Mononuclear cell (primary cell): ENCODE measurements at regions not wholly inside any gene's neighbourhood (a gene's known extent, or its start where the extent isn't known, plus 50 kb on each side); places are given as distances from the start of the nearest gene placed in this dataset.

Experiments used
- H3K27me3 ChIP-seq: 2 replicates; pipeline ENCODE4 v1.6.0; 2011; ENCODE audit warnings: low read length, control low read depth; ENCODE audit not compliant: insufficient read depth
- H3K4me1 ChIP-seq: 2 replicates; pipeline ENCODE4 v1.5.1; 2011; ENCODE audit warnings: mild to moderate bottlenecking, low read length, control low read depth; ENCODE audit not compliant: insufficient read depth
- H3K4me3 ChIP-seq: 2 replicates; pipeline ENCODE4 v1.5.1; 2011; ENCODE audit warnings: mild to moderate bottlenecking, low read length, moderate library complexity
- H3K9me3 ChIP-seq: 2 replicates; pipeline ENCODE4 v1.5.1; 2011; ENCODE audit warnings: low read depth, mild to moderate bottlenecking, control low read depth, low read length

GRCh38 chr3:147620906-147621305 lies 211.7 kb downstream of the ZIC1 start:
- H3K4me1 ChIP-seq: no peaks in the 10 kb centered on the region
- H3K27me3 ChIP-seq: no peaks in the 10 kb centered on the region
- H3K4me3 ChIP-seq: no peak overlapping the region
- no peaks in the 10 kb centered on the region for H3K9me3 ChIP-seq

GRCh38 chr3:147630921-147631415 lies 221.8 kb downstream of the ZIC1 start:
- H3K4me1 ChIP-seq: no peaks in the 10 kb centered on the region
- H3K4me3 ChIP-seq: no peak overlapping the region
- no peaks in the 10 kb centered on the region for H3K9me3 ChIP-seq
- no peaks in the 10 kb centered on the region for H3K27me3 ChIP-seq

- H3K4me1 ChIP-seq: no peaks in the 10 kb centered on the region
- peaks cover 12% of the 10 kb centered on the region for H3K9me3 ChIP-seq
- H3K27me3 ChIP-seq: no peaks in the 10 kb centered on the region
- no peak overlapping the region for H3K4me3 ChIP-seq
Observed at GRCh38 chr3:147640781-147641180, 231.6 kb downstream of the ZIC1 start.

GRCh38 chr3:147645761-147646160 lies 236.6 kb downstream of the ZIC1 start:
- H3K4me1 ChIP-seq: no peaks in the 10 kb centered on the region
- H3K27me3 ChIP-seq: no peaks in the 10 kb centered on the region
- no peak overlapping the region for H3K4me3 ChIP-seq
- H3K9me3 ChIP-seq: no peaks in the 10 kb centered on the region

- Histone ChIP-seq H3K9me3 (no peaks in the 10 kb centered on the region), H3K27me3 (no peaks in the 10 kb centered on the region), H3K4me3 (no peak overlapping the region), H3K4me1 (no peaks in the 10 kb centered on the region)
Observed at GRCh38 chr3:147649475-147649874, 240.3 kb downstream of the ZIC1 start.

- H3K27me3 ChIP-seq: no peaks in the 10 kb centered on the region
- H3K4me1 ChIP-seq: no peaks in the 10 kb centered on the region
- H3K4me3 ChIP-seq: no peak overlapping the region
- no peaks in the 10 kb centered on the region for H3K9me3 ChIP-seq
Observed at GRCh38 chr3:147651107-147651778, 242.1 kb downstream of the ZIC1 start.

- Histone ChIP-seq H3K9me3 (no peaks in the 10 kb centered on the region), H3K4me3 (no peak overlapping the region), H3K27me3 (no peaks in the 10 kb centered on the region), H3K4me1 (no peaks in the 10 kb centered on the region)
Observed at GRCh38 chr3:147652651-147653366, 243.6 kb downstream of the ZIC1 start.

- no peak overlapping the region for H3K4me3 ChIP-seq
- no peaks in the 10 kb centered on the region for H3K4me1 ChIP-seq
- no peaks in the 10 kb centered on the region for H3K27me3 ChIP-seq
- H3K9me3 ChIP-seq: no peaks in the 10 kb centered on the region
Observed at GRCh38 chr3:147653367-147653923, 244.3 kb downstream of the ZIC1 start.

GRCh38 chr3:147654827-147655226 lies 245.7 kb downstream of the ZIC1 start:
- no peaks in the 10 kb centered on the region for H3K9me3 ChIP-seq
- H3K27me3 ChIP-seq: no peaks in the 10 kb centered on the region
- H3K4me1 ChIP-seq: no peaks in the 10 kb centered on the region
- H3K4me3 ChIP-seq: no peak overlapping the region

- no peaks in the 10 kb centered on the region for H3K4me1 ChIP-seq
- no peak overlapping the region for H3K4me3 ChIP-seq
- H3K27me3 ChIP-seq: no peaks in the 10 kb centered on the region
- H3K9me3 ChIP-seq: no peaks in the 10 kb centered on the region
Observed at GRCh38 chr3:147655236-147655635, 246.1 kb downstream of the ZIC1 start.

- no peaks in the 10 kb centered on the region for H3K4me1 ChIP-seq
- no peaks in the 10 kb centered on the region for H3K9me3 ChIP-seq
- no peak overlapping the region for H3K4me3 ChIP-seq
- no peaks in the 10 kb centered on the region for H3K27me3 ChIP-seq
Observed at GRCh38 chr3:147656023-147656422, 246.9 kb downstream of the ZIC1 start.

GRCh38 chr3:147661916-147662315 lies 252.8 kb downstream of the ZIC1 start:
- H3K27me3 ChIP-seq: no peaks in the 10 kb centered on the region
- H3K4me1 ChIP-seq: no peaks in the 10 kb centered on the region

GRCh38 chr3:147662705-147663104 lies 253.5 kb downstream of the ZIC1 start:
- H3K4me1 ChIP-seq: no peaks in the 10 kb centered on the region
- H3K27me3 ChIP-seq: no peaks in the 10 kb centered on the region
- no peak overlapping the region for H3K4me3 ChIP-seq
- no peaks in the 10 kb centered on the region for H3K9me3 ChIP-seq

More at GRCh38 chr3:147661916-147662315, 252.8 kb downstream of the ZIC1 start:
- H3K4me3 ChIP-seq: no peak overlapping the region
- no peaks in the 10 kb centered on the region for H3K9me3 ChIP-seq

- H3K4me3 ChIP-seq: no peak overlapping the region
- H3K9me3 ChIP-seq: no peaks in the 10 kb centered on the region
- H3K4me1 ChIP-seq: no peaks in the 10 kb centered on the region
- H3K27me3 ChIP-seq: no peaks in the 10 kb centered on the region
Observed at GRCh38 chr3:147669077-147669476, 259.9 kb downstream of the ZIC1 start.

GRCh38 chr3:147672035-147672434 lies 262.9 kb downstream of the ZIC1 start:
- Histone ChIP-seq H3K4me3 (no peak overlapping the region), H3K9me3 (no peaks in the 10 kb centered on the region), H3K27me3 (no peaks in the 10 kb centered on the region), H3K4me1 (no peaks in the 10 kb centered on the region)
